ENCODE measurements at regions not wholly inside any gene's neighbourhood (a gene's known extent, or its start where the extent isn't known, plus 50 kb on each side); places are given as distances from the start of the nearest gene placed in this dataset.

DNA sequence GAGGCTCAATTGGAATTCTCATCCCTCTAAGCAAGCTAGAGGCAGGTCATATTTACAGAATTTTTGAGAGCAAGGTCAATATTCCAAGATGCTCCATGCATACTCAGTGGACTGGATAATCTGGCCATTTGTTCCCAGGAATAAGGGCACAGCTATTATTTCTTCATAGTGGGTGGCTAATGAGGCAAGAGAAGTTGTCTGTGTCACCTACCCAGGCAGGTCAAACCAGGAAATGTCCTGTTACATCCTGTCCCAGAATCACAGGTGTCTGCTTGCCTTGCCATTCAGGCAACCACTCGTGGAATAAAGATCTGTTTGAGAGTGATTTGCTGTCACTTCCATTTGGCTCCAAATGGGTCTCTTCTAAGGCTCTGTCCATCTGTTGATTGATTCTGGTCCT is 85.2 kb upstream of the ZP4 start (continued):
- TF ChIP-seq MYBL2 (CRISPR knock-in tag; IDR thresholded peaks at IDR 0.05) (no peak), CREM (CRISPR knock-in tag; IDR thresholded peaks at IDR 0.05) (no peak), NR3C1 (CRISPR knock-in tag; conservative IDR thresholded peaks at IDR 0.05; ENCODE audit: low read depth) (no peak), NR2C2 (CRISPR knock-in tag; IDR thresholded peaks at IDR 0.05) (no peak), MXD4 (CRISPR knock-in tag; IDR thresholded peaks at IDR 0.05; ENCODE audit: borderline replicate concordance) (no peak), NFATC4 (CRISPR knock-in tag; IDR thresholded peaks at IDR 0.05) (no peak)
- TF ChIP-seq, protein P1, sequence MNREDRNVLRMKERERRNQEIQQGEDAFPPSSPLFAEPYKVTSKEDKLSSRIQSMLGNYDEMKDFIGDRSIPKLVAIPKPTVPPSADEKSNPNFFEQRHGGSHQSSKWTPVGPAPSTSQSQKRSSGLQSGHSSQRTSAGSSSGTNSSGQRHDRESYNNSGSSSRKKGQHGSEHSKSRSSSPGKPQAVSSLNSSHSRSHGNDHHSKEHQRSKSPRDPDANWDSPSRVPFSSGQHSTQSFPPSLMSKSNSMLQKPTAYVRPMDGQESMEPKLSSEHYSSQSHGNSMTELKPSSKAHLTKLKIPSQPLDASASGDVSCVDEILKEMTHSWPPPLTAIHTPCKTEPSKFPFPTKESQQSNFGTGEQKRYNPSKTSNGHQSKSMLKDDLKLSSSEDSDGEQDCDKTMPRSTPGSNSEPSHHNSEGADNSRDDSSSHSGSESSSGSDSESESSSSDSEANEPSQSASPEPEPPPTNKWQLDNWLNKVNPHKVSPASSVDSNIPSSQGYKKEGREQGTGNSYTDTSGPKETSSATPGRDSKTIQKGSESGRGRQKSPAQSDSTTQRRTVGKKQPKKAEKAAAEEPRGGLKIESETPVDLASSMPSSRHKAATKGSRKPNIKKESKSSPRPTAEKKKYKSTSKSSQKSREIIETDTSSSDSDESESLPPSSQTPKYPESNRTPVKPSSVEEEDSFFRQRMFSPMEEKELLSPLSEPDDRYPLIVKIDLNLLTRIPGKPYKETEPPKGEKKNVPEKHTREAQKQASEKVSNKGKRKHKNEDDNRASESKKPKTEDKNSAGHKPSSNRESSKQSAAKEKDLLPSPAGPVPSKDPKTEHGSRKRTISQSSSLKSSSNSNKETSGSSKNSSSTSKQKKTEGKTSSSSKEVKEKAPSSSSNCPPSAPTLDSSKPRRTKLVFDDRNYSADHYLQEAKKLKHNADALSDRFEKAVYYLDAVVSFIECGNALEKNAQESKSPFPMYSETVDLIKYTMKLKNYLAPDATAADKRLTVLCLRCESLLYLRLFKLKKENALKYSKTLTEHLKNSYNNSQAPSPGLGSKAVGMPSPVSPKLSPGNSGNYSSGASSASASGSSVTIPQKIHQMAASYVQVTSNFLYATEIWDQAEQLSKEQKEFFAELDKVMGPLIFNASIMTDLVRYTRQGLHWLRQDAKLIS (CRISPR knock-in tag; IDR thresholded peaks at IDR 0.05; ENCODE audit: borderline replicate concordance): no peak
- TF ChIP-seq, protein P2, sequence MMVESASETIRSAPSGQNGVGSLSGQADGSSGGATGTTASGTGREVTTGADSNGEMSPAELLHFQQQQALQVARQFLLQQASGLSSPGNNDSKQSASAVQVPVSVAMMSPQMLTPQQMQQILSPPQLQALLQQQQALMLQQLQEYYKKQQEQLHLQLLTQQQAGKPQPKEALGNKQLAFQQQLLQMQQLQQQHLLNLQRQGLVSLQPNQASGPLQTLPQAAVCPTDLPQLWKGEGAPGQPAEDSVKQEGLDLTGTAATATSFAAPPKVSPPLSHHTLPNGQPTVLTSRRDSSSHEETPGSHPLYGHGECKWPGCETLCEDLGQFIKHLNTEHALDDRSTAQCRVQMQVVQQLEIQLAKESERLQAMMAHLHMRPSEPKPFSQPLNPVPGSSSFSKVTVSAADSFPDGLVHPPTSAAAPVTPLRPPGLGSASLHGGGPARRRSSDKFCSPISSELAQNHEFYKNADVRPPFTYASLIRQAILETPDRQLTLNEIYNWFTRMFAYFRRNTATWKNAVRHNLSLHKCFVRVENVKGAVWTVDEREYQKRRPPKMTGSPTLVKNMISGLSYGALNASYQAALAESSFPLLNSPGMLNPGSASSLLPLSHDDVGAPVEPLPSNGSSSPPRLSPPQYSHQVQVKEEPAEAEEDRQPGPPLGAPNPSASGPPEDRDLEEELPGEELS (CRISPR knock-in tag; IDR thresholded peaks at IDR 0.05): no peak
- TF ChIP-seq, protein P3, sequence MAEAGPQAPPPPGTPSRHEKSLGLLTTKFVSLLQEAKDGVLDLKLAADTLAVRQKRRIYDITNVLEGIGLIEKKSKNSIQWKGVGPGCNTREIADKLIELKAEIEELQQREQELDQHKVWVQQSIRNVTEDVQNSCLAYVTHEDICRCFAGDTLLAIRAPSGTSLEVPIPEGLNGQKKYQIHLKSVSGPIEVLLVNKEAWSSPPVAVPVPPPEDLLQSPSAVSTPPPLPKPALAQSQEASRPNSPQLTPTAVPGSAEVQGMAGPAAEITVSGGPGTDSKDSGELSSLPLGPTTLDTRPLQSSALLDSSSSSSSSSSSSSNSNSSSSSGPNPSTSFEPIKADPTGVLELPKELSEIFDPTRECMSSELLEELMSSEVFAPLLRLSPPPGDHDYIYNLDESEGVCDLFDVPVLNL (CRISPR knock-in tag; IDR thresholded peaks at IDR 0.05; ENCODE audit: borderline replicate concordance, low read depth): no peak
- TF ChIP-seq, protein P4, sequence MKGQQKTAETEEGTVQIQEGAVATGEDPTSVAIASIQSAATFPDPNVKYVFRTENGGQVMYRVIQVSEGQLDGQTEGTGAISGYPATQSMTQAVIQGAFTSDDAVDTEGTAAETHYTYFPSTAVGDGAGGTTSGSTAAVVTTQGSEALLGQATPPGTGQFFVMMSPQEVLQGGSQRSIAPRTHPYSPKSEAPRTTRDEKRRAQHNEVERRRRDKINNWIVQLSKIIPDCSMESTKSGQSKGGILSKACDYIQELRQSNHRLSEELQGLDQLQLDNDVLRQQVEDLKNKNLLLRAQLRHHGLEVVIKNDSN (CRISPR knock-in tag; IDR thresholded peaks at IDR 0.05): no peak
- TF ChIP-seq, protein P5, sequence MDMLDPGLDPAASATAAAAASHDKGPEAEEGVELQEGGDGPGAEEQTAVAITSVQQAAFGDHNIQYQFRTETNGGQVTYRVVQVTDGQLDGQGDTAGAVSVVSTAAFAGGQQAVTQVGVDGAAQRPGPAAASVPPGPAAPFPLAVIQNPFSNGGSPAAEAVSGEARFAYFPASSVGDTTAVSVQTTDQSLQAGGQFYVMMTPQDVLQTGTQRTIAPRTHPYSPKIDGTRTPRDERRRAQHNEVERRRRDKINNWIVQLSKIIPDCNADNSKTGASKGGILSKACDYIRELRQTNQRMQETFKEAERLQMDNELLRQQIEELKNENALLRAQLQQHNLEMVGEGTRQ (CRISPR knock-in tag; IDR thresholded peaks at IDR 0.05): no peak
- TF ChIP-seq, protein P6, sequence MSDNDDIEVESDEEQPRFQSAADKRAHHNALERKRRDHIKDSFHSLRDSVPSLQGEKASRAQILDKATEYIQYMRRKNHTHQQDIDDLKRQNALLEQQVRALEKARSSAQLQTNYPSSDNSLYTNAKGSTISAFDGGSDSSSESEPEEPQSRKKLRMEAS (CRISPR knock-in tag; IDR thresholded peaks at IDR 0.05): no peak
- TF ChIP-seq, protein P7, sequence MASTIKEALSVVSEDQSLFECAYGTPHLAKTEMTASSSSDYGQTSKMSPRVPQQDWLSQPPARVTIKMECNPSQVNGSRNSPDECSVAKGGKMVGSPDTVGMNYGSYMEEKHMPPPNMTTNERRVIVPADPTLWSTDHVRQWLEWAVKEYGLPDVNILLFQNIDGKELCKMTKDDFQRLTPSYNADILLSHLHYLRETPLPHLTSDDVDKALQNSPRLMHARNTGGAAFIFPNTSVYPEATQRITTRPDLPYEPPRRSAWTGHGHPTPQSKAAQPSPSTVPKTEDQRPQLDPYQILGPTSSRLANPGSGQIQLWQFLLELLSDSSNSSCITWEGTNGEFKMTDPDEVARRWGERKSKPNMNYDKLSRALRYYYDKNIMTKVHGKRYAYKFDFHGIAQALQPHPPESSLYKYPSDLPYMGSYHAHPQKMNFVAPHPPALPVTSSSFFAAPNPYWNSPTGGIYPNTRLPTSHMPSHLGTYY (CRISPR knock-in tag; IDR thresholded peaks at IDR 0.05): no peak

DNA sequence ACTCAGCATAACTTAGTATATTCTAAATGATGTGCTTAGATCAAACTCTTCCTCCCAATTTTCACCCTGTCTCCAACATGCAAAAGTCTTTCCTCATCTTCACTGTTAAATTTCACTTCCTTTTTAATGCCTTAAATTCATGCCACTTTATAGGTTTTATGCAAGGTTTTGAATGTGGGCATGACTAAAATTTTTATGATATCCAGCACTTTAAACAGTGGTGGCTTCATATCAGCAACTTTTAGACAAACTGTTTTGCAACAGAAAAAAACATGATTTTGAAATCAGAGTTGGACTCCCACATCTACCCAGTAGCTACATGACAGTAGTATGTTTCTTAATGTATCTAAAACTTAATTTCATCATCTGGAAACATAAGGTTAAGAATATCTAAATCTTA is 84.7 kb upstream of the ZP4 start:
- Mint-ChIP-seq H3K27ac (no peak overlapping the region), H3K4me1 (peaks cover 26% of the 10 kb centered on the region)
- CTCF ChIA-PET: interaction anchor here (1.6 kb wide), 1 partner anchor 111 kb away, joined by 7 read pairs; no protein-coding TSS in a partner anchor
- no peak for TF ChIP-seq ZNF232 (CRISPR knock-in tag; IDR thresholded peaks at IDR 0.05)
- TF ChIP-seq CREM (CRISPR knock-in tag; IDR thresholded peaks at IDR 0.05): no peak
- TF ChIP-seq, protein P2 (CRISPR knock-in tag; IDR thresholded peaks at IDR 0.05): no peak
- TF ChIP-seq NR3C1 (CRISPR knock-in tag; conservative IDR thresholded peaks at IDR 0.05; ENCODE audit: low read depth): no peak
- no peak for TF ChIP-seq EMX1 (CRISPR knock-in tag; IDR thresholded peaks at IDR 0.05)
- TF ChIP-seq, protein P8, sequence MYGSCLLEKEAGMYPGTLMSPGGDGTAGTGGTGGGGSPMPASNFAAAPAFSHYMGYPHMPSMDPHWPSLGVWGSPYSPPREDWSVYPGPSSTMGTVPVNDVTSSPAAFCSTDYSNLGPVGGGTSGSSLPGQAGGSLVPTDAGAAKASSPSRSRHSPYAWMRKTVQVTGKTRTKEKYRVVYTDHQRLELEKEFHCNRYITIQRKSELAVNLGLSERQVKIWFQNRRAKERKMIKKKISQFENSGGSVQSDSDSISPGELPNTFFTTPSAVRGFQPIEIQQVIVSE (CRISPR knock-in tag; IDR thresholded peaks at IDR 0.05; ENCODE audit: borderline replicate concordance): no peak
- TF ChIP-seq, protein P9, sequence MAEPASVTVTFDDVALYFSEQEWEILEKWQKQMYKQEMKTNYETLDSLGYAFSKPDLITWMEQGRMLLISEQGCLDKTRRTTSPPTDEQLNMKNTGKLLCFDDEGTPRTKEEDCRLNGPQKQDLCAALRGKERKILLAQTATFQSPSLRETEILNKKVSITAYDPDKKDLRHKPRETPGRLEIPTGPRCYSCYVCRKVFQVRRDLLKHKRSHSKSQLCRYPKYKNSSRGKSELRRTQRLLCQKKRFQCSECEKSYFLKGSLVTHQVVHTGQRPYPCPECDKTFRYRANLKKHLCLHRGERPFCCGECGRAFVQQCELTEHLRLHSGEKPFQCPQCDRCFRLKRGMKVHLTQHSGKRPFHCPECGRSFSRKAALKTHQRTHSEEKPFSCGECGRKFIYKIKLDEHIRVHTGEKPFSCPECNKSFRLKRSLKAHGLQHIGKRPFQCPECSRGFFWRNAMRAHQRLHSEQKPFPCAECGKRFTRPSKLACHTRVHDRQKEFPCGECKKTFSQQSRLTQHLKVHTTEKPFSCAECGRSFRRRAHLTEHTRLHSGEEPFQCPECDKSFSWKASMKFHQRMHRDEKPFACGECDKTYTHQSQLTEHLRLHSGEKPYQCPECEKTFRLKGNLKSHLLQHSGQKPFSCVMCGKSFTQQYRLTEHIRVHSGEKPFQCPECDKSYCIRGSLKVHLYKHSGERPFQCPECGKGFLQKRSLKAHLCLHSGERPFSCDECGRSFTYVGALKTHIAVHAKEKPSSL (CRISPR knock-in tag; conservative IDR thresholded peaks at IDR 0.05): no peak
- TF ChIP-seq, protein P10, sequence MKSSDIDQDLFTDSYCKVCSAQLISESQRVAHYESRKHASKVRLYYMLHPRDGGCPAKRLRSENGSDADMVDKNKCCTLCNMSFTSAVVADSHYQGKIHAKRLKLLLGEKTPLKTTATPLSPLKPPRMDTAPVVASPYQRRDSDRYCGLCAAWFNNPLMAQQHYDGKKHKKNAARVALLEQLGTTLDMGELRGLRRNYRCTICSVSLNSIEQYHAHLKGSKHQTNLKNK (CRISPR knock-in tag; IDR thresholded peaks at IDR 0.05): no peak
- TF ChIP-seq, protein P4 (CRISPR knock-in tag; IDR thresholded peaks at IDR 0.05): no peak

More for the DNA sequence above, 84.7 kb upstream of the ZP4 start:
- POLR2A ChIA-PET: no interaction called here
- ATAC-seq (no peak), DNase-seq (ENCODE audit: low spot score) (no peak)
- Mint-ChIP-seq H3K36me3 (no peaks in the 10 kb centered on the region), H3K9me3 (peaks cover 2% of the 10 kb centered on the region; the same call in 1 of the 2 replicates), H3K4me3 (no peak overlapping the region), H3K27me3 (ENCODE audit: low read depth) (no peaks in the 10 kb centered on the region)
